Neural cell (in vitro differentiated cells): ENCODE measurements at regions not wholly inside any gene's neighbourhood (a gene's known extent, or its start where the extent isn't known, plus 50 kb on each side); places are given as distances from the start of the nearest gene placed in this dataset.

Source experiments
- EP300 ChIP-seq: fragments of 450-650 bp; conservative IDR thresholded peaks from 2 replicates; pipeline ENCODE4 v1.6.1; 2014; ENCODE audit warnings: antibody characterized with exemption, mild to moderate bottlenecking, moderate library complexity; ENCODE audit not compliant: poor library complexity, severe bottlenecking
- RAD21 ChIP-seq: fragments of 450-650 bp; conservative IDR thresholded peaks from 2 replicates; pipeline ENCODE4 v1.6.1; 2014; ENCODE audit warnings: antibody characterized with exemption, mild to moderate bottlenecking, moderate library complexity
- TF ChIP-seq, protein P1 (sequence below): fragments of 450-650 bp; IDR thresholded peaks from 2 replicates; pipeline ENCODE4 v1.5.1; 2014; ENCODE audit warnings: antibody characterized with exemption, mild to moderate bottlenecking, moderate library complexity; ENCODE audit not compliant: poor library complexity, severe bottlenecking

DNA sequence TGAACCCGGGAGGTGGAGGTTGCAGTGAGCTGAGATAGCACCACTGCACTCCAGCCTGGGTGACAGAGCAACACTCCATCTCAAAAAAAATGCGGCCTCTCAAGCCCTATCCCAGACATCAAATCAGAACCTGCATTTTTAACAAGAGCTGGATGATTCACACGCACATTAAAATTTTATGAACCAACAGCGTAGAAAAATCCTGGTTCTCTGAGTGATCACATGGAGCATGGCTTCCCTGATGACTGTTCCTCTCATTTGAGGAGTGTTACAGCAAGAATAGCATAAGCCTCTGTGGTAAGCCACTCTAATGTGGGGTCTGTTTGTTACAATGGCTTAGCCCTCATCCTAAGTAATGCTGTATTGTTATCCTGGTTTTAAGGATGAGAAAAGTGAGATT lies 163.6 kb downstream of the BRMS1L start:
- no peak for TF ChIP-seq RAD21
- TF ChIP-seq, protein P1, sequence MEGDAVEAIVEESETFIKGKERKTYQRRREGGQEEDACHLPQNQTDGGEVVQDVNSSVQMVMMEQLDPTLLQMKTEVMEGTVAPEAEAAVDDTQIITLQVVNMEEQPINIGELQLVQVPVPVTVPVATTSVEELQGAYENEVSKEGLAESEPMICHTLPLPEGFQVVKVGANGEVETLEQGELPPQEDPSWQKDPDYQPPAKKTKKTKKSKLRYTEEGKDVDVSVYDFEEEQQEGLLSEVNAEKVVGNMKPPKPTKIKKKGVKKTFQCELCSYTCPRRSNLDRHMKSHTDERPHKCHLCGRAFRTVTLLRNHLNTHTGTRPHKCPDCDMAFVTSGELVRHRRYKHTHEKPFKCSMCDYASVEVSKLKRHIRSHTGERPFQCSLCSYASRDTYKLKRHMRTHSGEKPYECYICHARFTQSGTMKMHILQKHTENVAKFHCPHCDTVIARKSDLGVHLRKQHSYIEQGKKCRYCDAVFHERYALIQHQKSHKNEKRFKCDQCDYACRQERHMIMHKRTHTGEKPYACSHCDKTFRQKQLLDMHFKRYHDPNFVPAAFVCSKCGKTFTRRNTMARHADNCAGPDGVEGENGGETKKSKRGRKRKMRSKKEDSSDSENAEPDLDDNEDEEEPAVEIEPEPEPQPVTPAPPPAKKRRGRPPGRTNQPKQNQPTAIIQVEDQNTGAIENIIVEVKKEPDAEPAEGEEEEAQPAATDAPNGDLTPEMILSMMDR: no peak
- no peak for TF ChIP-seq EP300
